Activated naive CD8-positive, alpha-beta T cell treated with anti-CD3 and anti-CD28 coated beads for 36 hours (primary cell): ENCODE measurements at regions not wholly inside any gene's neighbourhood (a gene's known extent, or its start where the extent isn't known, plus 50 kb on each side); places are given as distances from the start of the nearest gene placed in this dataset.

Experiments
- DNase-seq: peaks from one replicate; pipeline ENCODE4 v3.0.0; 2021
- H3K27ac Mint-ChIP-seq: one replicate; pipeline ENCODE4 v1.8.0; 2022; ENCODE audit warnings: mild to moderate bottlenecking, moderate library complexity, mixed read lengths
- H3K27me3 Mint-ChIP-seq: one replicate; pipeline ENCODE4 v1.8.0; 2022; ENCODE audit warnings: mild to moderate bottlenecking, mixed read lengths
- H3K36me3 Mint-ChIP-seq: one replicate; pipeline ENCODE4 v1.8.0; 2021; ENCODE audit warnings: mild to moderate bottlenecking, mixed read lengths
- H3K4me1 Mint-ChIP-seq: one replicate; pipeline ENCODE4 v1.8.0; 2021; ENCODE audit warnings: mixed read lengths
- H3K4me3 Mint-ChIP-seq: one replicate; pipeline ENCODE4 v1.8.0; 2022; ENCODE audit warnings: mild to moderate bottlenecking, moderate library complexity, mixed read lengths
- H3K9me3 Mint-ChIP-seq: one replicate; pipeline ENCODE4 v1.8.0; 2022; ENCODE audit warnings: mixed read lengths

- no peak overlapping the region for H3K4me3 Mint-ChIP-seq
- H3K9me3 Mint-ChIP-seq: peaks cover 3% of the 10 kb centered on the region
- no peak for DNase-seq
- no peaks in the 10 kb centered on the region for H3K36me3 Mint-ChIP-seq
- H3K27me3 Mint-ChIP-seq: no peaks in the 10 kb centered on the region
- no peaks in the 10 kb centered on the region for H3K4me1 Mint-ChIP-seq
- H3K27ac Mint-ChIP-seq: no peak overlapping the region
These were observed 64.3 kb upstream of the BMPER start for GRCh38 chr7:33841031-33841430.

- no peaks in the 10 kb centered on the region for H3K27me3 Mint-ChIP-seq
- no peak for DNase-seq
- no peak overlapping the region for H3K4me3 Mint-ChIP-seq
- peaks cover 1% of the 10 kb centered on the region for H3K9me3 Mint-ChIP-seq
- H3K36me3 Mint-ChIP-seq: no peaks in the 10 kb centered on the region
- no peak overlapping the region for H3K27ac Mint-ChIP-seq
- no peaks in the 10 kb centered on the region for H3K4me1 Mint-ChIP-seq
These were observed 63.6 kb upstream of the BMPER start for GRCh38 chr7:33841705-33842129.

- Mint-ChIP-seq H3K9me3 (no peaks in the 10 kb centered on the region), H3K4me3 (no peak overlapping the region), H3K27ac (no peak overlapping the region), H3K4me1 (no peaks in the 10 kb centered on the region), H3K27me3 (no peaks in the 10 kb centered on the region), H3K36me3 (no peaks in the 10 kb centered on the region)
- no peak for DNase-seq
These were observed 63.2 kb upstream of the BMPER start for GRCh38 chr7:33842150-33842549.

GRCh38 chr7:33845991-33846509, 59.3 kb upstream of the BMPER start:
- no peak overlapping the region for H3K27ac Mint-ChIP-seq
- H3K36me3 Mint-ChIP-seq: no peaks in the 10 kb centered on the region
- H3K27me3 Mint-ChIP-seq: no peaks in the 10 kb centered on the region
- no peak overlapping the region for H3K4me3 Mint-ChIP-seq
- H3K4me1 Mint-ChIP-seq: no peaks in the 10 kb centered on the region
- H3K9me3 Mint-ChIP-seq: no peaks in the 10 kb centered on the region
- DNase-seq: no peak

GRCh38 chr7:33849004-33849403, 56.3 kb upstream of the BMPER start:
- H3K27ac Mint-ChIP-seq: no peak overlapping the region
- H3K4me3 Mint-ChIP-seq: no peak overlapping the region
- no peaks in the 10 kb centered on the region for H3K27me3 Mint-ChIP-seq
- H3K9me3 Mint-ChIP-seq: no peaks in the 10 kb centered on the region
- H3K36me3 Mint-ChIP-seq: no peaks in the 10 kb centered on the region
- H3K4me1 Mint-ChIP-seq: no peaks in the 10 kb centered on the region
- no peak for DNase-seq

GRCh38 chr7:33849971-33850559, 55.3 kb upstream of the BMPER start:
- H3K4me3 Mint-ChIP-seq: no peak overlapping the region

GRCh38 chr7:33850768-33851167, 54.6 kb upstream of the BMPER start:
- Mint-ChIP-seq H3K9me3 (no peaks in the 10 kb centered on the region), H3K27ac (no peak overlapping the region), H3K4me1 (no peaks in the 10 kb centered on the region), H3K27me3 (no peaks in the 10 kb centered on the region), H3K4me3 (no peak overlapping the region), H3K36me3 (no peaks in the 10 kb centered on the region)
- no peak for DNase-seq

More at GRCh38 chr7:33849971-33850559, 55.3 kb upstream of the BMPER start:
- Mint-ChIP-seq H3K27ac (no peak overlapping the region), H3K4me1 (no peaks in the 10 kb centered on the region), H3K27me3 (no peaks in the 10 kb centered on the region), H3K9me3 (no peaks in the 10 kb centered on the region), H3K36me3 (no peaks in the 10 kb centered on the region)
- DNase-seq: no peak

GRCh38 chr7:33852838-33853237, 52.5 kb upstream of the BMPER start:
- Mint-ChIP-seq H3K27me3 (peaks cover 10% of the 10 kb centered on the region), H3K27ac (no peak overlapping the region), H3K4me3 (no peak overlapping the region), H3K4me1 (no peaks in the 10 kb centered on the region), H3K9me3 (no peaks in the 10 kb centered on the region), H3K36me3 (no peaks in the 10 kb centered on the region)
- no peak for DNase-seq

- Mint-ChIP-seq H3K4me1 (no peaks in the 10 kb centered on the region), H3K36me3 (no peaks in the 10 kb centered on the region), H3K4me3 (no peak overlapping the region), H3K27me3 (peaks cover 10% of the 10 kb centered on the region), H3K9me3 (no peaks in the 10 kb centered on the region), H3K27ac (no peak overlapping the region)
- DNase-seq: no peak
These were observed 51.8 kb upstream of the BMPER start for GRCh38 chr7:33853361-33854062.

GRCh38 chr7:33854178-33854577, 51.2 kb upstream of the BMPER start:
- no peak overlapping the region for H3K27ac Mint-ChIP-seq
- no peak for DNase-seq
- no peaks in the 10 kb centered on the region for H3K36me3 Mint-ChIP-seq
- no peaks in the 10 kb centered on the region for H3K9me3 Mint-ChIP-seq
- no peaks in the 10 kb centered on the region for H3K4me1 Mint-ChIP-seq
- H3K4me3 Mint-ChIP-seq: no peak overlapping the region
- H3K27me3 Mint-ChIP-seq: peaks cover 10% of the 10 kb centered on the region

GRCh38 chr7:33854801-33855350, 50.5 kb upstream of the BMPER start:
- Mint-ChIP-seq H3K36me3 (no peaks in the 10 kb centered on the region), H3K9me3 (no peaks in the 10 kb centered on the region), H3K4me3 (no peak overlapping the region), H3K27ac (no peak overlapping the region), H3K4me1 (no peaks in the 10 kb centered on the region), H3K27me3 (peaks cover 10% of the 10 kb centered on the region)
- no peak for DNase-seq
